H1 (cell line): ENCODE measurements at regions not wholly inside any gene's neighbourhood (a gene's known extent, or its start where the extent isn't known, plus 50 kb on each side); places are given as distances from the start of the nearest gene placed in this dataset.

Experiments
- EZH2 ChIP-seq: fragments of 200-600 bp; sonication (generic); IDR thresholded peaks from 2 replicates; pipeline ENCODE4 v1.7.1; 2012; ENCODE audit warnings: low read depth, mild to moderate bottlenecking, moderate library complexity, low read length, inconsistent platforms; ENCODE audit not compliant: severe bottlenecking
- POLR2A ChIP-seq, 2 experiments: IDR thresholded peaks; 1 replicate in 1 of 2; 2 replicates in 1 of 2; pipeline ENCODE4 v1.6.1; 2011; ENCODE audit warnings: low read depth in 2 of 2, low read length in 2 of 2, mild to moderate bottlenecking in 2 of 2; ENCODE audit errors: control extremely low read depth in 1 of 2
- SIN3A ChIP-seq, 2 experiments: IDR thresholded peaks in 1 of 2; conservative IDR thresholded peaks in 1 of 2; 2 replicates each; pipeline ENCODE4 v1.6.1; 2011 to 2012; ENCODE audit warnings: low read length in 2 of 2, improper control_type of control experiment in 1 of 2, low read depth in 1 of 2, mild to moderate bottlenecking in 1 of 2
- SUZ12 ChIP-seq: fragments of 200-600 bp; sonication (generic); IDR thresholded peaks from 2 replicates; pipeline ENCODE4 v1.6.1; 2012; ENCODE audit warnings: mild to moderate bottlenecking, inconsistent platforms, low read length, moderate library complexity, mixed read lengths
- TBP ChIP-seq: IDR thresholded peaks from 2 replicates; pipeline ENCODE4 v1.6.1; 2011; ENCODE audit warnings: low read depth, low read length, improper control_type of control experiment
- ZNF274 ChIP-seq: IDR thresholded peaks from 2 replicates; pipeline ENCODE4 v1.7.0; 2012; ENCODE audit warnings: low read length, borderline replicate concordance; ENCODE audit errors: extremely low read depth
- TF ChIP-seq, protein P1 (sequence below), 3 experiments: IDR thresholded peaks; 1 replicate in 2 of 3; 2 replicates in 1 of 3; pipeline versions ENCODE4 v1.5.1 to v1.6.1; 2011; ENCODE audit warnings: low read length in 3 of 3, mild to moderate bottlenecking in 3 of 3, inconsistent platforms in 2 of 3, low read depth in 1 of 3, moderate library complexity in 1 of 3; ENCODE audit not compliant: insufficient read depth in 1 of 3; ENCODE audit errors: control extremely low read depth in 1 of 3
- TF ChIP-seq, protein P2 (sequence below): IDR thresholded peaks from 2 replicates; pipeline ENCODE4 v1.6.1; 2011; ENCODE audit warnings: low read length, improper control_type of control experiment

DNA sequence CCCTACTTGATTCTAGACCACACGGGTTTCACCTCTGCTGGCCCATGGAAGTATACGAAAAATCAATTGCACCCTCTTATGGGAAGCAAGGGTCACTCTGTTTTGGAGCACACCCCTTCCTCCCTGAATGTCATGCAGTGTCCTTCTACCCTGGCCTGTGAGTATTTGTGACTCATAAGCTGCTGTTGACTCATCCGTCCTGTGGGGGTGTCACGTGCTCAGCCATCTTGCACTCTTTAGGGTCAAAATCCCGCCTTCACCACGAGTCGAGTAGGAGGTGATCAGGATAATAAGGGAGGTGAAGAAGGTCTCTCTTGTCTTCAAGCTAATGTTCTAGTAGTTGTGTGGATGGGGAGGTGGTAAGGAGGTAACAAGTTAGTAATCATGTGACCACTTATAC is 341.0 kb upstream of the EEF2KMT start:
- TF ChIP-seq POLR2A (IDR thresholded peaks at IDR 0.05; ENCODE audit: control extremely low read depth in 1 of 2, low read depth in 2 of 2, low read length in 2 of 2) (no peak), TBP (no peak), SUZ12 (no peak), ZNF274 (no peak), EZH2 (no peak), SIN3A (conservative IDR thresholded peaks at IDR 0.05 in 1 of 2, IDR thresholded peaks at IDR 0.05 in 1 of 2; ENCODE audit: low read depth in 1 of 2, low read length in 2 of 2) (no peak)
- TF ChIP-seq, protein P1, sequence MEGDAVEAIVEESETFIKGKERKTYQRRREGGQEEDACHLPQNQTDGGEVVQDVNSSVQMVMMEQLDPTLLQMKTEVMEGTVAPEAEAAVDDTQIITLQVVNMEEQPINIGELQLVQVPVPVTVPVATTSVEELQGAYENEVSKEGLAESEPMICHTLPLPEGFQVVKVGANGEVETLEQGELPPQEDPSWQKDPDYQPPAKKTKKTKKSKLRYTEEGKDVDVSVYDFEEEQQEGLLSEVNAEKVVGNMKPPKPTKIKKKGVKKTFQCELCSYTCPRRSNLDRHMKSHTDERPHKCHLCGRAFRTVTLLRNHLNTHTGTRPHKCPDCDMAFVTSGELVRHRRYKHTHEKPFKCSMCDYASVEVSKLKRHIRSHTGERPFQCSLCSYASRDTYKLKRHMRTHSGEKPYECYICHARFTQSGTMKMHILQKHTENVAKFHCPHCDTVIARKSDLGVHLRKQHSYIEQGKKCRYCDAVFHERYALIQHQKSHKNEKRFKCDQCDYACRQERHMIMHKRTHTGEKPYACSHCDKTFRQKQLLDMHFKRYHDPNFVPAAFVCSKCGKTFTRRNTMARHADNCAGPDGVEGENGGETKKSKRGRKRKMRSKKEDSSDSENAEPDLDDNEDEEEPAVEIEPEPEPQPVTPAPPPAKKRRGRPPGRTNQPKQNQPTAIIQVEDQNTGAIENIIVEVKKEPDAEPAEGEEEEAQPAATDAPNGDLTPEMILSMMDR (IDR thresholded peaks at IDR 0.05; ENCODE audit: control extremely low read depth in 1 of 3, insufficient read depth in 1 of 3, low read depth in 1 of 3, low read length in 3 of 3): no peak
- TF ChIP-seq, protein P2, sequence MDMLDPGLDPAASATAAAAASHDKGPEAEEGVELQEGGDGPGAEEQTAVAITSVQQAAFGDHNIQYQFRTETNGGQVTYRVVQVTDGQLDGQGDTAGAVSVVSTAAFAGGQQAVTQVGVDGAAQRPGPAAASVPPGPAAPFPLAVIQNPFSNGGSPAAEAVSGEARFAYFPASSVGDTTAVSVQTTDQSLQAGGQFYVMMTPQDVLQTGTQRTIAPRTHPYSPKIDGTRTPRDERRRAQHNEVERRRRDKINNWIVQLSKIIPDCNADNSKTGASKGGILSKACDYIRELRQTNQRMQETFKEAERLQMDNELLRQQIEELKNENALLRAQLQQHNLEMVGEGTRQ: no peak
